Lung (tissue), 11 donors: ENCODE measurements at regions not wholly inside any gene's neighbourhood (a gene's known extent, or its start where the extent isn't known, plus 50 kb on each side); places are given as distances from the start of the nearest gene placed in this dataset.

ENCODE experiments used
- ATAC-seq: fragments of 200-7000 bp; cut with Tn5 transposase; one replicate; pipeline ENCODE4 v1.9.1; 2020; ENCODE audit warnings: moderate number of reproducible peaks; ENCODE audit not compliant: insufficient read depth, low FRiP score
- DNase-seq, 3 donors: peaks; one replicate each; pipeline ENCODE4 v3.0.0-alpha.2; 2013 to 2017
- H3K27ac ChIP-seq, 2 donors: one replicate each; pipeline ENCODE4 v1.5.1; 2013; ENCODE audit warnings: mild to moderate bottlenecking in 2 of 2, moderate library complexity in 2 of 2, control low read depth in 1 of 2, inconsistent platforms in 1 of 2, low read depth in 1 of 2, low read length in 1 of 2
- H3K27me3 ChIP-seq, 3 donors: one replicate each; pipeline ENCODE4 v1.5.1; 2013; ENCODE audit warnings: low read length in 2 of 3; ENCODE audit not compliant: control insufficient read depth in 3 of 3, insufficient read depth in 3 of 3
- H3K36me3 ChIP-seq, 4 donors: one replicate each; pipeline ENCODE4 v1.5.1; 2013; ENCODE audit warnings: low read length in 4 of 4, mild to moderate bottlenecking in 1 of 4, moderate library complexity in 1 of 4; ENCODE audit not compliant: control insufficient read depth in 4 of 4, insufficient read depth in 4 of 4
- H3K4me1 ChIP-seq, 5 donors: one replicate each; pipeline ENCODE4 v1.5.1; 2013; ENCODE audit warnings: low read length in 5 of 5, mild to moderate bottlenecking in 2 of 5, moderate library complexity in 1 of 5; ENCODE audit not compliant: control insufficient read depth in 5 of 5, insufficient read depth in 5 of 5
- H3K4me3 ChIP-seq: one replicate; pipeline ENCODE4 v1.5.1; 2013; ENCODE audit warnings: mild to moderate bottlenecking, control low read depth, moderate library complexity
- H3K9ac ChIP-seq, 2 donors: one replicate each; pipeline ENCODE4 v1.5.1; 2013; ENCODE audit warnings: low read length in 2 of 2, control low read depth in 1 of 2; ENCODE audit not compliant: insufficient read depth in 1 of 2
- H3K9me3 ChIP-seq, 4 donors: one replicate each; pipeline ENCODE4 v1.5.1; 2013; ENCODE audit warnings: low read length in 3 of 4, mild to moderate bottlenecking in 1 of 4, moderate library complexity in 1 of 4; ENCODE audit not compliant: control insufficient read depth in 4 of 4, insufficient read depth in 3 of 4
- CTCF ChIP-seq: IDR thresholded peaks from 2 replicates; pipeline ENCODE4 v1.5.1; 2012; ENCODE audit warnings: mild to moderate bottlenecking; ENCODE audit errors: control extremely low read depth, extremely low read depth
- WGBS, 2 donors: extraction: QIAGEN DNeasy Blood & Tissue Kit; methylation state at CpG; one replicate each; pipeline ENCODE4 v1.1.7; 2013; 5-methylcytosine and 5-hydroxymethylcytosine counted together
- donor health status: control.
- donor health status: control.
- donor health status: Bipolar disorder and iron deficiency.
- donor health status: healthy.
- donor health status: DM: yes; HTN: yes; CAD: no.

GRCh38 chr2:58521803-58522554 is 280.9 kb upstream of the FANCL start:
- Histone ChIP-seq H3K4me1 (no peaks in the 10 kb centered on the region), H3K4me3 (no peak overlapping the region), H3K9ac (no peak overlapping the region), H3K36me3 (no peaks in the 10 kb centered on the region), H3K27ac (no peak overlapping the region), H3K9me3 (no peaks in the 10 kb centered on the region), H3K27me3 (no peaks in the 10 kb centered on the region)
- TF ChIP-seq CTCF = no peak
- DNase-seq (no peak), ATAC-seq (no peak)
- WGBS, 2 donors = 64 to 77% methylated on average over 7 of the region's 7 CpGs

- 82 to 89% methylated on average over 3 of the region's 3 CpGs for WGBS, 2 donors
- H3K4me1 ChIP-seq = no peaks in the 10 kb centered on the region
- no peak for DNase-seq
- no peaks in the 10 kb centered on the region for H3K9me3 ChIP-seq
- TF ChIP-seq CTCF = no peak
- no peak for ATAC-seq
- H3K36me3 ChIP-seq = no peaks in the 10 kb centered on the region
- no peak overlapping the region for H3K4me3 ChIP-seq
- no peak overlapping the region for H3K27ac ChIP-seq
- no peaks in the 10 kb centered on the region for H3K27me3 ChIP-seq
- no peak overlapping the region for H3K9ac ChIP-seq
Observed at GRCh38 chr2:58520903-58521302, 279.8 kb upstream of the FANCL start.

GRCh38 chr2:58517881-58518280 is 276.8 kb upstream of the FANCL start:
- no peaks in the 10 kb centered on the region for H3K4me1 ChIP-seq
- no peak for TF ChIP-seq CTCF
- no peak for DNase-seq
- no peak for ATAC-seq
- H3K9ac ChIP-seq = no peak overlapping the region
- H3K27ac ChIP-seq = no peak overlapping the region
- 94% methylated on average over 2 of the region's 2 CpGs for WGBS, 2 donors
- H3K4me3 ChIP-seq = no peak overlapping the region
- no peaks in the 10 kb centered on the region for H3K36me3 ChIP-seq
- no peaks in the 10 kb centered on the region for H3K27me3 ChIP-seq
- no peaks in the 10 kb centered on the region for H3K9me3 ChIP-seq

GRCh38 chr2:58516695-58517094 is 275.6 kb upstream of the FANCL start:
- ATAC-seq = no peak

More at GRCh38 chr2:58516695-58517094, 275.6 kb upstream of the FANCL start:
- Histone ChIP-seq H3K36me3 (no peaks in the 10 kb centered on the region), H3K9ac (no peak overlapping the region), H3K4me3 (no peak overlapping the region), H3K9me3 (no peaks in the 10 kb centered on the region), H3K27ac (no peak overlapping the region), H3K4me1 (no peaks in the 10 kb centered on the region), H3K27me3 (no peaks in the 10 kb centered on the region)
- 85 to 88% methylated on average over 3 of the region's 3 CpGs for WGBS, 2 donors
- no peak for TF ChIP-seq CTCF
- no peak for DNase-seq
